K562 (cell line): ENCODE measurements at regions not wholly inside any gene's neighbourhood (a gene's known extent, or its start where the extent isn't known, plus 50 kb on each side); places are given as distances from the start of the nearest gene placed in this dataset.

Source experiments
- ATAC-seq: fragments of 200-7000 bp; cut with Tn5 transposase; 3 replicates; pipeline ENCODE4 v1.9.1; 2020; ENCODE audit warnings: moderate library complexity
- BruUV-seq: library from RNA; stranded (reverse); fragments of 400-500 nt; replicated peaks from 2 replicates; lab custom pipeline; 2021; lab: Mats Ljungman, UMichigan
- CTCF ChIA-PET: fragments of 300-600 bp; formaldehyde crosslinking; extraction: SDS; loops from one replicate; lab custom pipeline; 2021; ENCODE audit warnings: low intra/inter-chr PET ratio; lab: Yijun Ruan, JAX
- POLR2A ChIA-PET: fragments of 300-600, 350-650 bp; sonication (Branson Sonifier 250); formaldehyde crosslinking; extraction: SDS; loops from one replicate; lab custom pipeline; 2021; ENCODE audit warnings: antibody characterized with exemption, inconsistent platforms; lab: Yijun Ruan, JAX
- DNase-seq, 4 experiments: peaks; one replicate each; pipeline versions ENCODE4 v3.0.0 to v3.0.0-alpha.2; 2011 to 2018; ENCODE audit warnings: low spot score in 3 of 4, mixed read lengths in 3 of 4; ENCODE audit errors: extremely low read depth in 1 of 4
- FAIRE-seq: peaks from 2 replicates; lab custom pipeline; 2011; peaks lifted over from hg19 to GRCh38; lab: Jason Lieb, UNC
- H2AFZ ChIP-seq: 2 replicates; pipeline ENCODE4 v1.6.0; 2011; ENCODE audit warnings: low read depth, low read length, control low read depth, inconsistent platforms
- H3K27ac ChIP-seq: fragments of 200-600 bp; 3 replicates; pipeline ENCODE4 v1.8.0; 2011; ENCODE audit warnings: low read depth, mild to moderate bottlenecking, control low read depth, inconsistent platforms, low read length, moderate library complexity, mixed read lengths; ENCODE audit errors: extremely low read depth
- H3K27me3 ChIP-seq, 2 experiments: fragments of 300-600 bp in 1 of 2; 2 replicates in 1 of 2; 3 replicates in 1 of 2; pipeline versions ENCODE4 v1.6.0 to v1.8.0; 2011; ENCODE audit warnings: inconsistent platforms in 2 of 2, low read length in 2 of 2, mild to moderate bottlenecking in 1 of 2, mixed read lengths in 1 of 2, moderate library complexity in 1 of 2; ENCODE audit not compliant: control insufficient read depth in 2 of 2, insufficient read depth in 2 of 2
- H3K36me3 ChIP-seq: fragments of 300-600 bp; 3 replicates; pipeline ENCODE4 v1.8.0; 2011; ENCODE audit warnings: mild to moderate bottlenecking, low read length, inconsistent platforms; ENCODE audit not compliant: control insufficient read depth, insufficient read depth
- H3K4me1 ChIP-seq, 2 experiments: fragments of 200-600 bp in 1 of 2; replicated peaks in 1 of 2; 2 replicates in 1 of 2; 3 replicates in 1 of 2; pipeline versions ENCODE4 v1.5.1 to v1.8.0; 2011; ENCODE audit warnings: inconsistent platforms in 2 of 2, low read length in 2 of 2, mild to moderate bottlenecking in 1 of 2, mixed read lengths in 1 of 2, moderate library complexity in 1 of 2; ENCODE audit not compliant: control insufficient read depth in 2 of 2, insufficient read depth in 2 of 2
- H3K4me2 ChIP-seq: 2 replicates; pipeline ENCODE4 v1.6.1; 2011; ENCODE audit warnings: low read length, control low read depth, inconsistent platforms, mixed read lengths; ENCODE audit not compliant: insufficient read depth
- H3K4me3 ChIP-seq: fragments of 200-600 bp; sonication (generic), shearing (Covaris generic); 2 replicates; pipeline ENCODE4 v1.5.1; 2016; ENCODE audit warnings: control low read depth, inconsistent platforms
- H3K79me2 ChIP-seq: fragments of 200-600 bp; 3 replicates; pipeline ENCODE4 v1.8.0; 2011; ENCODE audit warnings: low read length, inconsistent platforms; ENCODE audit not compliant: control insufficient read depth, insufficient read depth
- H3K9ac ChIP-seq, 2 experiments: 2 replicates each; pipeline versions ENCODE4 v1.6.0 to v1.6.1; 2011; ENCODE audit warnings: low read depth in 2 of 2, low read length in 2 of 2, control low read depth in 1 of 2, inconsistent platforms in 1 of 2, mild to moderate bottlenecking in 1 of 2, mixed read lengths in 1 of 2; ENCODE audit not compliant: insufficient read depth in 1 of 2
- H3K9me1 ChIP-seq: one replicate; pipeline ENCODE4 v1.6.0; 2011; ENCODE audit warnings: inconsistent platforms, mild to moderate bottlenecking, low read length, moderate library complexity; ENCODE audit not compliant: control insufficient read depth, insufficient read depth
- H3K9me3 ChIP-seq: replicated peaks from 2 replicates; pipeline ENCODE4 v1.5.1; 2011; ENCODE audit warnings: low read depth, low read length, inconsistent platforms; ENCODE audit not compliant: control insufficient read depth, insufficient read depth
- H4K20me1 ChIP-seq: replicated peaks from 2 replicates; pipeline ENCODE4 v1.6.1; 2011; ENCODE audit warnings: low read length, inconsistent platforms, mixed read lengths; ENCODE audit not compliant: control insufficient read depth, insufficient read depth
- XRCC4 ChIP-seq: IDR thresholded peaks from one replicate; pipeline ENCODE4 v1.6.1; 2011; ENCODE audit not compliant: insufficient read depth, insufficient read length; ENCODE audit errors: extremely low read depth
- WGBS: fragments of 100-300 bp; shearing (Covaris generic); methylation state at CpG from one replicate; pipeline ENCODE4 v1.1.6; 2016; ENCODE audit warnings: low coverage, mixed read lengths; ENCODE audit not compliant: insufficient coverage; ENCODE audit errors: missing lambda C conversion rate; 5-methylcytosine and 5-hydroxymethylcytosine counted together
- in situ Hi-C: fragments of 300-500 bp; cut with MboI; formaldehyde crosslinking; loops from 4 replicates; pipeline ENCODE4 v1.15.0; 2018; ENCODE audit warnings: inconsistent platforms, mixed read lengths
- intact Hi-C: fragments of 100-400 bp; cut with micrococcal nuclease; formaldehyde crosslinking; loops from 2 replicates; pipeline ENCODE4 v1.14.2; 2022
- TF ChIP-seq, protein P1 (sequence below): fragments of 450-650 bp; formaldehyde crosslinking; IDR thresholded peaks from 2 replicates; pipeline ENCODE4 v1.4.0; 2020; ENCODE audit warnings: mild to moderate bottlenecking, mixed read lengths
- TF ChIP-seq, protein P2 (sequence below): fragments of 450-650 bp; IDR thresholded peaks from 2 replicates; pipeline ENCODE4 v1.6.1; 2017; ENCODE audit warnings: antibody characterized with exemption, mild to moderate bottlenecking

DNA sequence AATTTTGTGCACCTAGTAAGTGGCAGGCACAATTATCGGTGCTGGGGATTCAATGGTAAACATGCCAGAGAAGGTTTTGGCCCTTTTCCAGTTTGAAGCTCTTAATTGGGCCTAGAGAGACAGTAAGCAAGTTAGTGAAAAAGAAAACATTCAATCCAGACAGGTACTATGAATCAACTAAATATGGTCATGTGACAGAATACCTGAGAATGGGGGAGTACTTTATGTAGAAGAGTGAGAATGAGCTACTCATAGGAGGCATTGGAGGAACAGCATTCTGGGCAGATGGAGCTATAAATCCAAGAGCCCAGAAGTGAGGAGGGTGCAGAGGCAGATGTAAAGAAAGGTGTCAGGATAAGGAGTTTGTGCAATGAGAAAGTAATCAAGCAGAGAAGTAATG is 1017.9 kb downstream of the ADGRL2 start:
- Histone ChIP-seq H3K4me3 (no peak overlapping the region), H3K4me2 (no peak overlapping the region), H3K9me3 (no peaks in the 10 kb centered on the region; the same call in 1 of the 2 replicates), H3K9ac (no peak overlapping the region), H3K27ac (no peak overlapping the region), H2AFZ (no peak overlapping the region)
- no TSS peak for BruUV-seq
- intact Hi-C loops = no loop called here
- TF ChIP-seq, protein P1, sequence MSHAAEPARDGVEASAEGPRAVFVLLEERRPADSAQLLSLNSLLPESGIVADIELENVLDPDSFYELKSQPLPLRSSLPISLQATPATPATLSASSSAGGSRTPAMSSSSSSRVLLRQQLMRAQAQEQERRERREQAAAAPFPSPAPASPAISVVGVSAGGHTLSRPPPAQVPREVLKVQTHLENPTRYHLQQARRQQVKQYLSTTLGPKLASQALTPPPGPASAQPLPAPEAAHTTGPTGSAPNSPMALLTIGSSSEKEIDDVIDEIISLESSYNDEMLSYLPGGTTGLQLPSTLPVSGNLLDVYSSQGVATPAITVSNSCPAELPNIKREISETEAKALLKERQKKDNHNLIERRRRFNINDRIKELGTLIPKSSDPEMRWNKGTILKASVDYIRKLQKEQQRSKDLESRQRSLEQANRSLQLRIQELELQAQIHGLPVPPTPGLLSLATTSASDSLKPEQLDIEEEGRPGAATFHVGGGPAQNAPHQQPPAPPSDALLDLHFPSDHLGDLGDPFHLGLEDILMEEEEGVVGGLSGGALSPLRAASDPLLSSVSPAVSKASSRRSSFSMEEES = peak; percentile 48
- TF ChIP-seq, protein P2, sequence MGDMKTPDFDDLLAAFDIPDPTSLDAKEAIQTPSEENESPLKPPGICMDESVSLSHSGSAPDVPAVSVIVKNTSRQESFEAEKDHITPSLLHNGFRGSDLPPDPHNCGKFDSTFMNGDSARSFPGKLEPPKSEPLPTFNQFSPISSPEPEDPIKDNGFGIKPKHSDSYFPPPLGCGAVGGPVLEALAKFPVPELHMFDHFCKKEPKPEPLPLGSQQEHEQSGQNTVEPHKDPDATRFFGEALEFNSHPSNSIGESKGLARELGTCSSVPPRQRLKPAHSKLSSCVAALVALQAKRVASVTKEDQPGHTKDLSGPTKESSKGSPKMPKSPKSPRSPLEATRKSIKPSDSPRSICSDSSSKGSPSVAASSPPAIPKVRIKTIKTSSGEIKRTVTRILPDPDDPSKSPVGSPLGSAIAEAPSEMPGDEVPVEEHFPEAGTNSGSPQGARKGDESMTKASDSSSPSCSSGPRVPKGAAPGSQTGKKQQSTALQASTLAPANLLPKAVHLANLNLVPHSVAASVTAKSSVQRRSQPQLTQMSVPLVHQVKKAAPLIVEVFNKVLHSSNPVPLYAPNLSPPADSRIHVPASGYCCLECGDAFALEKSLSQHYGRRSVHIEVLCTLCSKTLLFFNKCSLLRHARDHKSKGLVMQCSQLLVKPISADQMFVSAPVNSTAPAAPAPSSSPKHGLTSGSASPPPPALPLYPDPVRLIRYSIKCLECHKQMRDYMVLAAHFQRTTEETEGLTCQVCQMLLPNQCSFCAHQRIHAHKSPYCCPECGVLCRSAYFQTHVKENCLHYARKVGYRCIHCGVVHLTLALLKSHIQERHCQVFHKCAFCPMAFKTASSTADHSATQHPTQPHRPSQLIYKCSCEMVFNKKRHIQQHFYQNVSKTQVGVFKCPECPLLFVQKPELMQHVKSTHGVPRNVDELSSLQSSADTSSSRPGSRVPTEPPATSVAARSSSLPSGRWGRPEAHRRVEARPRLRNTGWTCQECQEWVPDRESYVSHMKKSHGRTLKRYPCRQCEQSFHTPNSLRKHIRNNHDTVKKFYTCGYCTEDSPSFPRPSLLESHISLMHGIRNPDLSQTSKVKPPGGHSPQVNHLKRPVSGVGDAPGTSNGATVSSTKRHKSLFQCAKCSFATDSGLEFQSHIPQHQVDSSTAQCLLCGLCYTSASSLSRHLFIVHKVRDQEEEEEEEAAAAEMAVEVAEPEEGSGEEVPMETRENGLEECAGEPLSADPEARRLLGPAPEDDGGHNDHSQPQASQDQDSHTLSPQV = no peak
- no peak for TF ChIP-seq XRCC4
- TF ChIP-seq, all 486 proteins: peak for 1
- Histone ChIP-seq H4K20me1 (no peaks in the 10 kb centered on the region), H3K36me3 (no peaks in the 10 kb centered on the region), H3K4me1 (no peaks in the 10 kb centered on the region), H3K9me1 (no peaks in the 10 kb centered on the region), H3K79me2 (no peaks in the 10 kb centered on the region), H3K27me3 (no peaks in the 10 kb centered on the region)
- in situ Hi-C loops = no loop called here
- DNase-seq (no peak), FAIRE-seq (no peak), ATAC-seq (no peak)
- ChIA-PET POLR2A (no interaction called here), CTCF (no interaction called here)
- 0% methylated on average over 1 of the region's 1 CpG for WGBS
